Ishikawa (cell line): ENCODE measurements at regions not wholly inside any gene's neighbourhood (a gene's known extent, or its start where the extent isn't known, plus 50 kb on each side); places are given as distances from the start of the nearest gene placed in this dataset.

Source experiments
- CEBPB ChIP-seq: IDR thresholded peaks from 2 replicates; pipeline ENCODE4 v1.6.1; 2012
- CREB1 ChIP-seq: IDR thresholded peaks from 2 replicates; pipeline ENCODE4 v1.6.1; 2012; ENCODE audit warnings: low read depth
- EGR1 ChIP-seq: IDR thresholded peaks from 2 replicates; pipeline ENCODE4 v1.6.1; 2012
- EP300 ChIP-seq: IDR thresholded peaks from 2 replicates; pipeline ENCODE4 v1.6.1; 2012; ENCODE audit warnings: borderline replicate concordance
- FOXM1 ChIP-seq: IDR thresholded peaks from 2 replicates; pipeline ENCODE4 v1.6.1; 2012; ENCODE audit warnings: low read depth, borderline replicate concordance
- MAX ChIP-seq: IDR thresholded peaks from 2 replicates; pipeline ENCODE4 v1.6.1; 2012
- NFIC ChIP-seq: IDR thresholded peaks from 2 replicates; pipeline ENCODE4 v1.6.1; 2012
- RAD21 ChIP-seq: IDR thresholded peaks from 2 replicates; pipeline ENCODE4 v1.6.1; 2012; ENCODE audit warnings: low read depth
- REST ChIP-seq: IDR thresholded peaks from 2 replicates; pipeline ENCODE4 v1.6.1; 2012; ENCODE audit warnings: low read depth, mild to moderate bottlenecking
- TAF1 ChIP-seq: IDR thresholded peaks from 2 replicates; pipeline ENCODE4 v1.6.1; 2012; ENCODE audit warnings: low read depth, mild to moderate bottlenecking
- TCF12 ChIP-seq: IDR thresholded peaks from 2 replicates; pipeline ENCODE4 v1.6.1; 2012; ENCODE audit warnings: low read depth
- TEAD4 ChIP-seq: IDR thresholded peaks from 2 replicates; pipeline ENCODE4 v1.6.1; 2012
- USF1 ChIP-seq: IDR thresholded peaks from 2 replicates; pipeline ENCODE4 v1.6.1; 2012
- YY1 ChIP-seq: IDR thresholded peaks from 2 replicates; pipeline ENCODE4 v1.6.1; 2012; ENCODE audit warnings: low read depth
- ZBTB7A ChIP-seq: IDR thresholded peaks from 2 replicates; pipeline ENCODE4 v1.6.1; 2012; ENCODE audit warnings: low read depth

GRCh38 chr10:59072038-59072437 is 104.4 kb upstream of the PHYHIPL start:
- TF ChIP-seq USF1 (no peak), FOXM1 (no peak), EGR1 (no peak), MAX (no peak), TEAD4 (no peak), EP300 (no peak)

- TF ChIP-seq FOXM1 (no peak), CREB1 (no peak), YY1 (no peak), TEAD4 (no peak), RAD21 (no peak), NFIC (no peak), EP300 (no peak), MAX (no peak)
Observed at GRCh38 chr10:59073456-59074053, 102.9 kb upstream of the PHYHIPL start.

- TF ChIP-seq RAD21 (no peak), FOXM1 (no peak), USF1 (no peak), TEAD4 (no peak), TCF12 (no peak), TAF1 (no peak), CREB1 (no peak), YY1 (no peak), ZBTB7A (no peak), REST (no peak), EGR1 (no peak), EP300 (no peak), CEBPB (no peak), NFIC (no peak), MAX (no peak)
Observed at GRCh38 chr10:59075576-59075975, 100.9 kb upstream of the PHYHIPL start.

GRCh38 chr10:59077855-59078254 is 98.6 kb upstream of the PHYHIPL start:
- TF ChIP-seq EGR1 (no peak), MAX (no peak)

GRCh38 chr10:59078978-59079377 is 97.5 kb upstream of the PHYHIPL start:
- no peak for TF ChIP-seq RAD21
- TF ChIP-seq CREB1: no peak
- no peak for TF ChIP-seq EP300
- no peak for TF ChIP-seq USF1
- no peak for TF ChIP-seq NFIC
- no peak for TF ChIP-seq EGR1
- no peak for TF ChIP-seq TAF1
- TF ChIP-seq TEAD4: no peak
- TF ChIP-seq REST: no peak
- TF ChIP-seq MAX: no peak
- TF ChIP-seq CEBPB: no peak
- TF ChIP-seq FOXM1: no peak
- TF ChIP-seq ZBTB7A: no peak
- TF ChIP-seq YY1: no peak
- TF ChIP-seq TCF12: no peak
